NCI-H187 treated with DMSO at 0.1 percent for 48 hours (cell line): ENCODE measurements at regions not wholly inside any gene's neighbourhood (a gene's known extent, or its start where the extent isn't known, plus 50 kb on each side); places are given as distances from the start of the nearest gene placed in this dataset.

Experiments used
- DNase-seq: peaks from one replicate; lab custom pipeline; 2025; lab: John Stamatoyannopoulos, UW

DNA sequence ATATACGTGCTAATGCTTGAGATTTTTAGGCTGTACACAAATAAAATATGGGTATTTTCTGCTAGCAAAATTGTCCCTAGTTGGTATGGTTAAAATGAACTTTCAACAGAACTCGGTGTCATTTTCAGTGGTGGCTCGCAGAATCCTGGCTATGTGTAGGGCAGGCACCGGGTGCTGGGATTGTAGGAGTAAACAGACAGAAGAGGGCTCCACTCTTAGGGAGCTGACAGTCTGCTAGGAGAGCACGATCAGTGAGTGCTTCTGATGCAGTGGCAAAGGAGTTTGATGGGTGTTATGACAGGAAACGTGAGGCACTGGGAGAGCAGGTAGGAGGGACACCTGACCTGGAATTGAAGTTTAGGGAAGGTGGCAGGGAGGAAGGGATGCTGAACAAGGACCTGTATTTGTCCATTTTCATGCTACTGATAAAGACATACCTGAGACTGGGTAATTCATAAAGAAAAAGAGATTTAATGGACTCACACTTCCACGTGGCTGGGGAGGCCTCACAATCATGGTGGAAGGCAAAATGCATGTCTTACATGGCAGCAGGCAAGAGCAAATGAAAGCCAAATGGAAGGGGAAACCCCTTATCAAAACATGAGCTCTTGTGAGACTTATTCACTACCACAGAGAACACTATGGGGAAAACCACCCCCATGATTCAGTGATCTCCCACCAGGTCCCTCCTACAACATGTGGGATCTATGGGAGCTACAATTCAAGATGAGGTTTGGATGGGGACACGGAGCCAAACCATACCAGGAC lies 105.4 kb upstream of the LCLAT1 start:
- no peak for DNase-seq

GRCh38 chr2:30346471-30347169 lies 100.4 kb upstream of the LCLAT1 start:
- no peak for DNase-seq

GRCh38 chr2:30348825-30349224 lies 98.2 kb upstream of the LCLAT1 start:
- no peak for DNase-seq

GRCh38 chr2:30349691-30350090 lies 97.4 kb upstream of the LCLAT1 start:
- DNase-seq, result no peak

DNA sequence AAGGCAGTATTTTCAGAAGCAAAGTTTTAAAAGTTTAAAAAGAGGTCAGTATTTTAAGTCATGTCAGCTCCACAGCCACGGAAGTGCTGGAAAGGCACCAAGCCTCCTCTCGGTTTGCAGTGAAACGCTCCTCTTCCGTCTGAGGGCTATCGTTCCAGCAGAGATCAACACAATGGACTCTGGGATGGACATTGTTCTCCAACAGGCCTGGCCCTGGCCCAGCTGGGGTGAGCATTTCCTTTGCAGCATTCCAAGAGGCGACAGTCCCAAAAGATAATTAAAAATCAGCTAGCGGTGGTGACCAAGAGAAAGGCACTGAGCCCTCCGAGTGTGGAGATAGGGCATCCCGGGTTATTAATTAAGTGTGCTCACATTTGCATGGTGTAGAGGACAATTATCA lies 95.9 kb upstream of the LCLAT1 start:
- DNase-seq, result no peak

DNA sequence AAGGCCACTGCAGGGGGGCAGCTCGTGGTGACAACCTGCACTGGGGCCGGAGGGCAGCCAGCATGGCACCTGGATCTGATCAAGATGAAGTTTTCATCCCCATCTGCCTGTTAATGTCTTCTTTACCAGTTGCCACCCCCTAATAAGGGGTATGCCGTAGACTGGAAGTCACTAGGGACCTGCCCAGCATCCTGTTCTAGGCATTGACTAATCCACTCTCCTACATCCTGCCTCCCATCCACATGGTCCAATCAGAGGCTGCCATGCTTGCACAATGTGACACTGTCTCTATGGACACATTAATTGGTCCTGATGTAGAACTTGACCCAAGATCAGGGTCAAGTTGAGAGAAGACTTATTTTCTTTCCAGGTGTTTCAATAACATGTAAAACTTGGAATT lies 95.1 kb upstream of the LCLAT1 start:
- no peak for DNase-seq

- no peak for DNase-seq
These were observed 92.9 kb upstream of the LCLAT1 start for GRCh38 chr2:30354150-30354549.

- DNase-seq, result no peak
These were observed 92.4 kb upstream of the LCLAT1 start for GRCh38 chr2:30354621-30355020.

DNA sequence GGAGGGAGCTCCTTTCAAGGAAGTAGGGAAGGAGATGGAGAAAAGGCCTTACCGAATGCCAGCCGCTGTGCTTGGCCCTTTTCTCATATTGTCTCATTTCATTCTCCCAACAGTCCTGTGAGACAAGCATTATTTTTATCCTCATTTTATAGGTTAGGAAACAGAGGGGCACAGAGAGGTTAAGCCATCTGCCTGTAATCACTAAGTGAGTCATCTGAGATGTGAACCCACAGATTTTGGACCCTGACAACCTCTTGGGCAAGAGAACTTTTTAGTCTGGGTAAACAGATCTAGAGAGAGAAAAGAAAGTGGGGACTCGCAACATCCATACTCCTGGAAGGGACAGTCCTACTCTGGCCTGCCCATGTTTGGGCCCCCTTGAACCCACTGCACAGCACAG lies 91.7 kb upstream of the LCLAT1 start:
- no peak for DNase-seq

DNA sequence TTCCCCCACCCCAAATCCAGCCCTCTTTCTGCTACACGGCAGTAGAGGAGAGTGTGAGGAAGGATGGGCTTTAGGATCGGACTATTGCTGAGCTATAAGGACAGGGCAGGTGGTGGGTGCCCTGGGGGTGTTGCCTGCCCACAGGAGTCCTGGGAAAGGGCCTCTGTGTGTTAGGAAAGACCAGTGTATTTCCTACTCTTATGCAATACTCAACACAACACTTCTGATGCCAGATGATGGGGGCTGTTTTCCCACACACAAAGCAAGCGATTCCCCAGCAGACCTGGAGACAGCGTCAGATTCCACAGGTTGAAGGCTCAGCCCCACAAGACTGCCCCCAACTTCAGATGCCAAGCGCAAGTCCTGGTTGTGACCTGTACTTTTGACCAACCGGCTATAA lies 91.0 kb upstream of the LCLAT1 start:
- no peak for DNase-seq

DNA sequence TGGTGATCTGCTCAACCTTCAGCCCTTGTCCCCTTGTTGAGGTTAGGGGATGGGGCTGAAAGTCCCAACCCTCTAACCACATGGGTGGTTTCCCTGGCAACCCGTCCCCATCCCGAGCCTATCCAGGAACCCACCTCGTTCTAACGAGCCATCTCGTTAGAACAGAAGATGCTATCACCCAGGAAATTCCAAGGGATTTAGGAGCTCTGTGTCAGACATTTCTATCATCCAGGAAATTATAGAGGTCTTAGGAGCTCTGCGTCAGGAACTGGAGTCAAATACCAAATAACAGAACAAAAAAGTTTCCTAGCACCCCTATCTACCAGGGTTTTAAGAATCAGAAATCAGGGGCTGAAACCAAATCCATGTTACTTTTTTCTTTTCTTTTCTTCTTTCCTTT lies 90.3 kb upstream of the LCLAT1 start:
- no peak for DNase-seq

- no peak for DNase-seq
These were observed 88.7 kb upstream of the LCLAT1 start for GRCh38 chr2:30358351-30358750.

- no peak for DNase-seq
These were observed 88.2 kb upstream of the LCLAT1 start for GRCh38 chr2:30358842-30359241.

GRCh38 chr2:30359644-30360167 lies 87.3 kb upstream of the LCLAT1 start:
- DNase-seq, result no peak

DNA sequence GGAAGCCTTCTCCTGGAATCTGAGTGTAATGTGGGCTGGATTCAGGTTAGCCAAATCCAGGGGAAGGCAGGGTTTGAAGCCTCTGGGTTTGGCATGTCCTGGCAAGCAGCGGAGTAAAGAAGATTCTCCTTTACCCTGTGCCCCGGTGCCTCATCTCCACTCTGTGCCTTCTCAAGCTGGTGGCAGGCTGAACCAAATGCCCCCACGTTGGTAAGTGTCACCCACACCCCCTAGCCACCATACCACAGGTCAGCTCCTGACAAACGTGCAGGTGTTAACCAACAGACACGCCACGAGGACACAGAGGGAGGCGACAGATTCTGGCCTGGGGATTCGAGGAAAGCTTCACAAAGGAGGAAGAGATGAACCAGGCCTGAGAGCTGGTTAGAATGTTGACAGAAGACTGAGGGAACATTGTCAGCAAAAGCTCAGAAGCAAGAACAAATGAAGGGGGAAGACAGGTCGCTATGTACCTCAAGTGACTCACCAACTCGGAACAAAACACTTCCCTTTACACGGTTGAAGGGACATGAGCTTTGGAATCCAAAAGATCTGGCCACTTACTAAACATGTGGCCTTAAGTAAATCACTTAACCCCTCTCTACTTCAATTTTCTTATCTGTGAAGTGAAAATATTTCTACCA lies 85.2 kb upstream of the LCLAT1 start:
- DNase-seq, result no peak

GRCh38 chr2:30362468-30363081 lies 84.5 kb upstream of the LCLAT1 start:
- no peak for DNase-seq

GRCh38 chr2:30363406-30363805 lies 83.6 kb upstream of the LCLAT1 start:
- no peak for DNase-seq

- DNase-seq, result no peak
These were observed 81.8 kb upstream of the LCLAT1 start for GRCh38 chr2:30365201-30365600.

DNA sequence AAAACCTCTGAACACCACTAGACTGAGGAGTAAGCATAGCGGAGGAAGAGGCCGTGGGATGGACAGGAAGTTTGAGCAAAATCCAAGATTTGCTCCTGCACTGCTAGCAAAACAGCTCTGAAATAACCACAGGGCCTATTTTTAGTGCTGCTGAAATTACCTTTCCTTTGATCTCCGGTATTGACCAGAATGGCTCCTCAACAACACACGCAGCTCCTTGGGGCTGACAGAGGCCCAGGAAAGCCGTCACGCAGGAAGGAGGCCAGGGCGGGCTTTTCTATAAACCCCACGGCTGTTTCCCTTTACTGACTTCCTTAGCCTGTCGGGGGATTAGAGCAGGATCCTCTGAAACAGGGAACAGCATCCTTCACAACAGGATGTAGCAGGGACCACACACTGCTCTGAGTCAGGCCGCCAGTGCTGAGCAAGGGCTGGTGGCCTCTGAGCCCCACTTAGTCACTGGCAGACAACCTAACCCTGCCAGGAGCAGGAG lies 80.8 kb upstream of the LCLAT1 start:
- DNase-seq, result no peak

- DNase-seq, result no peak
These were observed 79.6 kb upstream of the LCLAT1 start for GRCh38 chr2:30367232-30368070.

- no peak for DNase-seq
These were observed 78.8 kb upstream of the LCLAT1 start for GRCh38 chr2:30368258-30368657.
